ENCODE measurements at regions not wholly inside any gene's neighbourhood (a gene's known extent, or its start where the extent isn't known, plus 50 kb on each side); places are given as distances from the start of the nearest gene placed in this dataset.

- no peak for DNase-seq
Measured at GRCh38 chr22:48905206-48905975, 922.3 kb downstream of the BRD1 start.

GRCh38 chr22:48902983-48903650 is 924.6 kb downstream of the BRD1 start:
- DNase-seq, result no peak

- no peak for DNase-seq
Measured at GRCh38 chr22:48902001-48902869, 925.4 kb downstream of the BRD1 start.

- DNase-seq, result no peak
Measured at GRCh38 chr22:48901324-48901723, 926.3 kb downstream of the BRD1 start.

- no peak for DNase-seq
Measured at GRCh38 chr22:48900626-48901025, 927.0 kb downstream of the BRD1 start.

GRCh38 chr22:48900327-48900597 is 927.4 kb downstream of the BRD1 start:
- DNase-seq, result no peak

GRCh38 chr22:48899523-48900326 is 927.9 kb downstream of the BRD1 start:
- DNase-seq, result no peak

- no peak for DNase-seq
Measured at GRCh38 chr22:48898524-48899250, 929.0 kb downstream of the BRD1 start.

GRCh38 chr22:48897645-48898370 is 929.9 kb downstream of the BRD1 start:
- no peak for DNase-seq

- no peak for DNase-seq
Measured at GRCh38 chr22:48896766-48897644, 930.7 kb downstream of the BRD1 start.

GRCh38 chr22:48895831-48896765 is 931.6 kb downstream of the BRD1 start:
- DNase-seq, result no peak

- no peak for DNase-seq
Measured at GRCh38 chr22:48895336-48895735, 932.3 kb downstream of the BRD1 start.

- no peak for DNase-seq
Measured at GRCh38 chr22:48894804-48895250, 932.8 kb downstream of the BRD1 start.

- DNase-seq, result no peak
Measured at GRCh38 chr22:48894064-48894671, 933.5 kb downstream of the BRD1 start.

- DNase-seq, result no peak
Measured at GRCh38 chr22:48893288-48894063, 934.2 kb downstream of the BRD1 start.

- DNase-seq, result no peak
Measured at GRCh38 chr22:48892578-48893287, 934.9 kb downstream of the BRD1 start.
